Suprapubic skin (tissue), 4 donors: ENCODE measurements at regions not wholly inside any gene's neighbourhood (a gene's known extent, or its start where the extent isn't known, plus 50 kb on each side); places are given as distances from the start of the nearest gene placed in this dataset.
"Not testable (repeated sequence)": the region's sequence is repeated elsewhere in the genome, so short reads cannot be mapped to it uniquely, and the experiment has no call there.

ENCODE experiments used
- DNase-seq, 2 donors: peaks; one replicate each; pipeline ENCODE4 v3.0.0-alpha.2; 2019; ENCODE audit warnings: low spot score in 2 of 2
- H3K27ac ChIP-seq: fragments of 200-600 bp; sonication (generic); one replicate; pipeline ENCODE4 v1.5.1; 2019
- H3K27me3 ChIP-seq: fragments of 200-600 bp; sonication (generic); one replicate; pipeline ENCODE4 v1.5.1; 2019
- H3K36me3 ChIP-seq: fragments of 200-600 bp; sonication (generic); one replicate; pipeline ENCODE4 v1.5.1; 2019
- H3K4me1 ChIP-seq: fragments of 200-600 bp; sonication (generic); one replicate; pipeline ENCODE4 v1.5.1; 2019
- H3K4me3 ChIP-seq: fragments of 200-600 bp; sonication (generic); one replicate; pipeline ENCODE4 v1.5.1; 2019; ENCODE audit warnings: mild to moderate bottlenecking
- H3K9me3 ChIP-seq: fragments of 200-600 bp; sonication (generic); one replicate; pipeline ENCODE4 v1.5.1; 2019
- CTCF ChIP-seq, 2 donors: fragments of 200-600 bp in 1 of 2; fragments of 450-650 bp in 1 of 2; sonication (generic) in 1 of 2; IDR thresholded peaks; one replicate each; pipeline ENCODE4 v1.5.1; 2016 to 2019; ENCODE audit warnings: antibody characterized with exemption in 2 of 2, mild to moderate bottlenecking in 1 of 2, moderate library complexity in 1 of 2
- EP300 ChIP-seq: sonication (generic); formaldehyde crosslinking; IDR thresholded peaks from one replicate; pipeline ENCODE4 v1.6.1; 2017; ENCODE audit warnings: antibody characterized with exemption
- POLR2A ChIP-seq, 2 donors: fragments of 450-650 bp; IDR thresholded peaks; one replicate each; pipeline ENCODE4 v1.6.1; 2017; ENCODE audit warnings: antibody characterized with exemption in 2 of 2, mild to moderate bottlenecking in 2 of 2, moderate library complexity in 2 of 2
- POLR2AphosphoS5 ChIP-seq, 3 donors: sonication (generic); formaldehyde crosslinking; IDR thresholded peaks; one replicate each; pipeline ENCODE4 v1.6.1; 2017; ENCODE audit warnings: antibody characterized with exemption in 3 of 3
- WGBS: methylation state at CpG from one replicate; pipeline ENCODE4 v1.1.5; 2018; 5-methylcytosine and 5-hydroxymethylcytosine counted together

GRCh38 chr18:42508683-42509296, 553.8 kb downstream of the PIK3C3 start:
- H3K9me3 ChIP-seq: no peaks in the 10 kb centered on the region
- no peak overlapping the region for H3K27ac ChIP-seq
- H3K27me3 ChIP-seq: no peaks in the 10 kb centered on the region
- no peak for TF ChIP-seq POLR2A (IDR thresholded peaks at IDR 0.05)
- no peaks in the 10 kb centered on the region for H3K4me1 ChIP-seq
- DNase-seq: no peak
- H3K4me3 ChIP-seq: no peak overlapping the region
- no peaks in the 10 kb centered on the region for H3K36me3 ChIP-seq
- WGBS: 86% methylated on average over 3 of the region's 3 CpGs

- Histone ChIP-seq H3K36me3 (no peaks in the 10 kb centered on the region), H3K4me1 (no peaks in the 10 kb centered on the region), H3K4me3 (no peak overlapping the region), H3K27me3 (no peaks in the 10 kb centered on the region), H3K9me3 (no peaks in the 10 kb centered on the region), H3K27ac (no peak overlapping the region)
- DNase-seq: no peak
- TF ChIP-seq EP300 (no peak), CTCF (IDR thresholded peaks at IDR 0.05) (no peak), POLR2A (IDR thresholded peaks at IDR 0.05) (no peak), POLR2AphosphoS5 (IDR thresholded peaks at IDR 0.05) (no peak)
- WGBS: 83% methylated on average over 1 of the region's 1 CpG
These were observed 554.8 kb downstream of the PIK3C3 start for GRCh38 chr18:42509750-42510415.

GRCh38 chr18:42510540-42510939, 555.5 kb downstream of the PIK3C3 start:
- TF ChIP-seq POLR2AphosphoS5 (IDR thresholded peaks at IDR 0.05) (no peak), POLR2A (IDR thresholded peaks at IDR 0.05) (no peak)
- no peaks in the 10 kb centered on the region for H3K9me3 ChIP-seq
- no peak for DNase-seq

GRCh38 chr18:42513441-42513840, 558.4 kb downstream of the PIK3C3 start:
- DNase-seq: no peak
- TF ChIP-seq POLR2AphosphoS5 (IDR thresholded peaks at IDR 0.05) (no peak), CTCF (IDR thresholded peaks at IDR 0.05) (no peak), POLR2A (IDR thresholded peaks at IDR 0.05) (no peak), EP300 (no peak)
- 64% methylated on average over 1 of the region's 1 CpG for WGBS
- Histone ChIP-seq H3K36me3 (no peaks in the 10 kb centered on the region), H3K4me3 (no peak overlapping the region), H3K27ac (no peak overlapping the region), H3K27me3 (no peaks in the 10 kb centered on the region), H3K9me3 (no peaks in the 10 kb centered on the region), H3K4me1 (no peaks in the 10 kb centered on the region)

More at GRCh38 chr18:42510540-42510939, 555.5 kb downstream of the PIK3C3 start:
- Histone ChIP-seq H3K4me1 (no peaks in the 10 kb centered on the region), H3K27ac (no peak overlapping the region), H3K36me3 (no peaks in the 10 kb centered on the region), H3K27me3 (no peaks in the 10 kb centered on the region), H3K4me3 (no peak overlapping the region)

- DNase-seq: no peak
- Histone ChIP-seq H3K27ac (no peak overlapping the region), H3K4me3 (no peak overlapping the region), H3K36me3 (no peaks in the 10 kb centered on the region), H3K9me3 (no peaks in the 10 kb centered on the region), H3K27me3 (no peaks in the 10 kb centered on the region), H3K4me1 (no peaks in the 10 kb centered on the region)
- 75% methylated on average over 3 of the region's 3 CpGs for WGBS
- no peak for TF ChIP-seq EP300
- no peak for TF ChIP-seq POLR2A (IDR thresholded peaks at IDR 0.05)
- TF ChIP-seq POLR2AphosphoS5 (IDR thresholded peaks at IDR 0.05): no peak
- no peak for TF ChIP-seq CTCF (IDR thresholded peaks at IDR 0.05)
These were observed 559.5 kb downstream of the PIK3C3 start for GRCh38 chr18:42514512-42514911.

GRCh38 chr18:42517896-42518295, 562.9 kb downstream of the PIK3C3 start:
- Histone ChIP-seq H3K9me3 (no peaks in the 10 kb centered on the region), H3K27me3 (no peaks in the 10 kb centered on the region), H3K27ac (no peak overlapping the region), H3K36me3 (no peaks in the 10 kb centered on the region), H3K4me1 (no peaks in the 10 kb centered on the region), H3K4me3 (no peak overlapping the region)
- TF ChIP-seq CTCF (IDR thresholded peaks at IDR 0.05) (no peak), EP300 (no peak), POLR2A (IDR thresholded peaks at IDR 0.05) (no peak), POLR2AphosphoS5 (IDR thresholded peaks at IDR 0.05) (no peak)
- no peak for DNase-seq

- H3K27ac ChIP-seq, H3K27me3 ChIP-seq, DNase-seq: not testable (repeated sequence)
These were observed 563.3 kb downstream of the PIK3C3 start for GRCh38 chr18:42518331-42518730.

More at GRCh38 chr18:42518331-42518730, 563.3 kb downstream of the PIK3C3 start:
- H3K9me3 ChIP-seq, H3K36me3 ChIP-seq, H3K4me3 ChIP-seq, H3K4me1 ChIP-seq: not testable (repeated sequence)
- 90% methylated on average over 2 of the region's 2 CpGs for WGBS
